B cell (primary cell): ENCODE measurements at regions not wholly inside any gene's neighbourhood (a gene's known extent, or its start where the extent isn't known, plus 50 kb on each side); places are given as distances from the start of the nearest gene placed in this dataset.

Source experiments
- CTCF ChIP-seq: fragments of 200-600 bp; IDR thresholded peaks from one replicate; pipeline ENCODE4 v1.8.0; 2022; ENCODE audit warnings: antibody characterized with exemption, mild to moderate bottlenecking
- EZH2 ChIP-seq: IDR thresholded peaks from 2 replicates; pipeline ENCODE4 v1.6.1; 2012; ENCODE audit warnings: borderline replicate concordance, low read depth, mild to moderate bottlenecking, moderate library complexity, low read length; ENCODE audit not compliant: insufficient read depth, poor library complexity, severe bottlenecking

- no peak for TF ChIP-seq CTCF
- no peak for TF ChIP-seq EZH2
Observed at GRCh38 chr20:51934301-51935002, 132.1 kb upstream of the SALL4 start.
